GM12892 (cell line): ENCODE measurements at regions not wholly inside any gene's neighbourhood (a gene's known extent, or its start where the extent isn't known, plus 50 kb on each side); places are given as distances from the start of the nearest gene placed in this dataset.

ENCODE experiments used
- POLR2A ChIP-seq: IDR thresholded peaks from 2 replicates; pipeline ENCODE4 v1.6.1; 2011; ENCODE audit warnings: low read depth, low read length, control low read depth
- TAF1 ChIP-seq: IDR thresholded peaks from 2 replicates; pipeline ENCODE4 v1.6.1; 2011; ENCODE audit warnings: low read depth, mild to moderate bottlenecking, control low read depth, low read length, borderline replicate concordance

- TF ChIP-seq TAF1 (no peak), POLR2A (no peak)
These were observed 757.8 kb upstream of the HS3ST1 start for GRCh38 chr4:12186526-12186925.
